Activated T-cell treated with anti-CD3 and anti-CD28 coated beads, Interleukin-2, amount 50 U/mL, for 24 hours (primary cell): ENCODE measurements at regions not wholly inside any gene's neighbourhood (a gene's known extent, or its start where the extent isn't known, plus 50 kb on each side); places are given as distances from the start of the nearest gene placed in this dataset.
"Not testable (repeated sequence)": the region's sequence is repeated elsewhere in the genome, so short reads cannot be mapped to it uniquely, and the experiment has no call there.

Source experiments
- DNase-seq: peaks from one replicate; pipeline ENCODE4 v3.0.0-alpha.2; 2020
- H3K27ac Mint-ChIP-seq: 2 replicates; pipeline ENCODE4 v1.8.0; 2020; ENCODE audit warnings: mild to moderate bottlenecking, mixed read lengths
- H3K27me3 Mint-ChIP-seq: 2 replicates; pipeline ENCODE4 v1.8.0; 2020; ENCODE audit warnings: mixed read lengths
- H3K36me3 Mint-ChIP-seq: 2 replicates; pipeline ENCODE4 v1.8.0; 2020; ENCODE audit warnings: low read depth, mixed read lengths
- H3K4me1 Mint-ChIP-seq: 2 replicates; pipeline ENCODE4 v1.8.0; 2020; ENCODE audit warnings: low read depth, mixed read lengths
- H3K4me3 Mint-ChIP-seq: 2 replicates; pipeline ENCODE4 v1.8.0; 2020; ENCODE audit warnings: mild to moderate bottlenecking, moderate library complexity, mixed read lengths
- H3K9me3 Mint-ChIP-seq: 2 replicates; pipeline ENCODE4 v1.8.0; 2020; ENCODE audit warnings: mixed read lengths

- Mint-ChIP-seq H3K27ac (no peak overlapping the region), H3K4me3 (no peak overlapping the region), H3K36me3 (no peaks in the 10 kb centered on the region), H3K27me3 (no peaks in the 10 kb centered on the region), H3K4me1 (no peaks in the 10 kb centered on the region), H3K9me3 (peaks cover 7% of the 10 kb centered on the region)
- no peak for DNase-seq
Observed at GRCh38 chr13:86447479-86447878, 648.3 kb upstream of the SLITRK6 start.

GRCh38 chr13:86462011-86462410 is 662.8 kb upstream of the SLITRK6 start:
- Mint-ChIP-seq H3K36me3 (no peaks in the 10 kb centered on the region), H3K27me3 (no peaks in the 10 kb centered on the region), H3K27ac (no peak overlapping the region), H3K4me1 (no peaks in the 10 kb centered on the region), H3K4me3 (no peak overlapping the region), H3K9me3 (peaks cover 8% of the 10 kb centered on the region)
- no peak for DNase-seq

GRCh38 chr13:86464193-86464592 is 665.0 kb upstream of the SLITRK6 start:
- Mint-ChIP-seq H3K9me3 (peaks cover 5% of the 10 kb centered on the region), H3K27ac (no peak overlapping the region), H3K4me1 (no peaks in the 10 kb centered on the region), H3K36me3 (no peaks in the 10 kb centered on the region), H3K27me3 (no peaks in the 10 kb centered on the region), H3K4me3 (no peak overlapping the region)
- DNase-seq = no peak

- Mint-ChIP-seq H3K27ac (no peak overlapping the region), H3K36me3 (no peaks in the 10 kb centered on the region), H3K4me1 (no peaks in the 10 kb centered on the region), H3K4me3 (no peak overlapping the region), H3K27me3 (no peaks in the 10 kb centered on the region), H3K9me3 (peaks cover 8% of the 10 kb centered on the region)
- no peak for DNase-seq
Observed at GRCh38 chr13:86474971-86475370, 675.8 kb upstream of the SLITRK6 start.

- peaks cover 8% of the 10 kb centered on the region for H3K9me3 Mint-ChIP-seq
- DNase-seq = no peak
- H3K4me3 Mint-ChIP-seq = no peak overlapping the region
- H3K36me3 Mint-ChIP-seq = no peaks in the 10 kb centered on the region
- no peak overlapping the region for H3K27ac Mint-ChIP-seq
- H3K27me3 Mint-ChIP-seq = no peaks in the 10 kb centered on the region
- H3K4me1 Mint-ChIP-seq = no peaks in the 10 kb centered on the region
Observed at GRCh38 chr13:86476656-86477055, 677.4 kb upstream of the SLITRK6 start.

- Mint-ChIP-seq H3K9me3 (peaks cover 3% of the 10 kb centered on the region), H3K27me3 (no peaks in the 10 kb centered on the region), H3K27ac (no peak overlapping the region), H3K4me1 (no peaks in the 10 kb centered on the region), H3K36me3 (no peaks in the 10 kb centered on the region), H3K4me3 (no peak overlapping the region)
- no peak for DNase-seq
Observed at GRCh38 chr13:86486582-86486981, 687.4 kb upstream of the SLITRK6 start.

GRCh38 chr13:86491121-86491520 is 691.9 kb upstream of the SLITRK6 start:
- Mint-ChIP-seq H3K9me3 (no peaks in the 10 kb centered on the region), H3K4me1 (no peaks in the 10 kb centered on the region), H3K4me3 (no peak overlapping the region), H3K36me3 (no peaks in the 10 kb centered on the region), H3K27me3 (no peaks in the 10 kb centered on the region), H3K27ac (no peak overlapping the region)
- no peak for DNase-seq

- H3K27me3 Mint-ChIP-seq, DNase-seq, H3K36me3 Mint-ChIP-seq, H3K4me1 Mint-ChIP-seq, H3K4me3 Mint-ChIP-seq, H3K27ac Mint-ChIP-seq, H3K9me3 Mint-ChIP-seq: not testable (repeated sequence)
Observed at GRCh38 chr13:86501931-86502330, 702.7 kb upstream of the SLITRK6 start.

GRCh38 chr13:86510792-86511191 is 711.6 kb upstream of the SLITRK6 start:
- Mint-ChIP-seq H3K4me3 (no peak overlapping the region), H3K27ac (no peak overlapping the region), H3K36me3 (no peaks in the 10 kb centered on the region), H3K27me3 (no peaks in the 10 kb centered on the region), H3K9me3 (peaks cover 21% of the 10 kb centered on the region), H3K4me1 (no peaks in the 10 kb centered on the region)
- DNase-seq = no peak

GRCh38 chr13:86541461-86541860 is 742.2 kb upstream of the SLITRK6 start:
- no peak for DNase-seq
- H3K9me3 Mint-ChIP-seq = peaks cover 3% of the 10 kb centered on the region
- no peak overlapping the region for H3K4me3 Mint-ChIP-seq
- no peaks in the 10 kb centered on the region for H3K4me1 Mint-ChIP-seq
- H3K27me3 Mint-ChIP-seq = no peaks in the 10 kb centered on the region
- no peaks in the 10 kb centered on the region for H3K36me3 Mint-ChIP-seq
- H3K27ac Mint-ChIP-seq = no peak overlapping the region

- no peaks in the 10 kb centered on the region for H3K4me1 Mint-ChIP-seq
- H3K4me3 Mint-ChIP-seq = no peak overlapping the region
- H3K9me3 Mint-ChIP-seq = peaks cover 11% of the 10 kb centered on the region
- no peak overlapping the region for H3K27ac Mint-ChIP-seq
- no peaks in the 10 kb centered on the region for H3K36me3 Mint-ChIP-seq
- DNase-seq = no peak
- H3K27me3 Mint-ChIP-seq = no peaks in the 10 kb centered on the region
Observed at GRCh38 chr13:86554066-86554465, 754.8 kb upstream of the SLITRK6 start.

GRCh38 chr13:86559901-86560300 is 760.7 kb upstream of the SLITRK6 start:
- Mint-ChIP-seq H3K9me3 (peaks cover 5% of the 10 kb centered on the region), H3K4me3 (no peak overlapping the region), H3K4me1 (no peaks in the 10 kb centered on the region), H3K27ac (no peak overlapping the region), H3K36me3 (no peaks in the 10 kb centered on the region), H3K27me3 (no peaks in the 10 kb centered on the region)
- DNase-seq = no peak

- no peak overlapping the region for H3K27ac Mint-ChIP-seq
- H3K36me3 Mint-ChIP-seq = no peaks in the 10 kb centered on the region
- H3K27me3 Mint-ChIP-seq = no peaks in the 10 kb centered on the region
- H3K4me1 Mint-ChIP-seq = no peaks in the 10 kb centered on the region
- no peak for DNase-seq
- H3K4me3 Mint-ChIP-seq = no peak overlapping the region
- peaks cover 3% of the 10 kb centered on the region for H3K9me3 Mint-ChIP-seq
Observed at GRCh38 chr13:86562866-86563265, 763.6 kb upstream of the SLITRK6 start.

- Mint-ChIP-seq H3K4me3 (no peak overlapping the region), H3K27ac (no peak overlapping the region), H3K36me3 (no peaks in the 10 kb centered on the region), H3K27me3 (no peaks in the 10 kb centered on the region), H3K9me3 (peaks cover 3% of the 10 kb centered on the region), H3K4me1 (no peaks in the 10 kb centered on the region)
- no peak for DNase-seq
Observed at GRCh38 chr13:86563308-86563707, 764.1 kb upstream of the SLITRK6 start.

GRCh38 chr13:86567119-86567518 is 767.9 kb upstream of the SLITRK6 start:
- Mint-ChIP-seq H3K27me3 (no peaks in the 10 kb centered on the region), H3K4me1 (no peaks in the 10 kb centered on the region), H3K27ac (no peak overlapping the region), H3K4me3 (no peak overlapping the region), H3K36me3 (no peaks in the 10 kb centered on the region), H3K9me3 (peaks cover 3% of the 10 kb centered on the region)
- no peak for DNase-seq

- no peak overlapping the region for H3K4me3 Mint-ChIP-seq
- H3K36me3 Mint-ChIP-seq = no peaks in the 10 kb centered on the region
- no peaks in the 10 kb centered on the region for H3K4me1 Mint-ChIP-seq
- no peaks in the 10 kb centered on the region for H3K27me3 Mint-ChIP-seq
- DNase-seq = no peak
- no peak overlapping the region for H3K27ac Mint-ChIP-seq
- peaks cover 4% of the 10 kb centered on the region for H3K9me3 Mint-ChIP-seq
Observed at GRCh38 chr13:86569119-86569518, 769.9 kb upstream of the SLITRK6 start.
